PFSK-1 (cell line): ENCODE measurements at regions not wholly inside any gene's neighbourhood (a gene's known extent, or its start where the extent isn't known, plus 50 kb on each side); places are given as distances from the start of the nearest gene placed in this dataset.

Experiments used
- FOXP2 ChIP-seq: optimal IDR thresholded peaks from 2 replicates; pipeline ENCODE3; 2011; ENCODE audit warnings: borderline replicate concordance, control low read depth, inconsistent platforms; ENCODE audit not compliant: insufficient read depth; ENCODE audit errors: extremely low read length, extremely low read depth
- POLR2AphosphoS5 ChIP-seq: IDR thresholded peaks from 2 replicates; pipeline ENCODE4 v1.6.1; 2012; ENCODE audit warnings: low read depth, mild to moderate bottlenecking, control low read depth, low read length, moderate library complexity
- SIN3A ChIP-seq: IDR thresholded peaks from 2 replicates; pipeline ENCODE4 v1.6.1; 2012; ENCODE audit warnings: mild to moderate bottlenecking, low read length, moderate library complexity, borderline replicate concordance; ENCODE audit not compliant: insufficient read depth
- TAF1 ChIP-seq: IDR thresholded peaks from 2 replicates; pipeline ENCODE4 v1.6.1; 2012; ENCODE audit warnings: low read length, control low read depth, borderline replicate concordance; ENCODE audit not compliant: insufficient read depth
- TF ChIP-seq, protein P1 (sequence below), 2 experiments: IDR thresholded peaks; 2 replicates each; pipeline versions ENCODE4 v1.6.1 to v1.8.0; 2011 to 2012; ENCODE audit warnings: low read depth in 2 of 2, low read length in 2 of 2, control low read depth in 1 of 2, inconsistent platforms in 1 of 2, mild to moderate bottlenecking in 1 of 2, moderate library complexity in 1 of 2; ENCODE audit not compliant: insufficient read depth in 1 of 2

DNA sequence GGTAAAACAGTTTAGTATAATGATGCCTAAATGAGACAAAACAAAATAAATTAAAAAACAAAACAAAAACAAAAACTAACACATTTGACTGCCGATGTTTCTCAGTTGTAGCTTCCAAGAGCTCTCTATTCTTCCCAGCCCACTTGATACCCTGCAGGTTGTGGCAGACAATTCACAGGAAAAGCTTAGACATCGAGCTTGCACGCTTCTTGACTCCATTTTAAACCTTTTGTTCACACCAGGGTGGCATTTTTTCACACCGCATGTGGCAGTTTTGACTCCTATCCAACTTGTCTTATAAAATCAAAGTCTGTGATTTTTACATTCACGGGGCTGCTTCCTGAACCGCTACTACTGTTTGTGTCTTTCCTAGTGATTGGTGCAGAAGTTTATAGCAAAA, 575.9 kb downstream of the USP25 start:
- TF ChIP-seq SIN3A (no peak), FOXP2 (no peak), TAF1 (no peak), POLR2AphosphoS5 (no peak)
- TF ChIP-seq, protein P1, sequence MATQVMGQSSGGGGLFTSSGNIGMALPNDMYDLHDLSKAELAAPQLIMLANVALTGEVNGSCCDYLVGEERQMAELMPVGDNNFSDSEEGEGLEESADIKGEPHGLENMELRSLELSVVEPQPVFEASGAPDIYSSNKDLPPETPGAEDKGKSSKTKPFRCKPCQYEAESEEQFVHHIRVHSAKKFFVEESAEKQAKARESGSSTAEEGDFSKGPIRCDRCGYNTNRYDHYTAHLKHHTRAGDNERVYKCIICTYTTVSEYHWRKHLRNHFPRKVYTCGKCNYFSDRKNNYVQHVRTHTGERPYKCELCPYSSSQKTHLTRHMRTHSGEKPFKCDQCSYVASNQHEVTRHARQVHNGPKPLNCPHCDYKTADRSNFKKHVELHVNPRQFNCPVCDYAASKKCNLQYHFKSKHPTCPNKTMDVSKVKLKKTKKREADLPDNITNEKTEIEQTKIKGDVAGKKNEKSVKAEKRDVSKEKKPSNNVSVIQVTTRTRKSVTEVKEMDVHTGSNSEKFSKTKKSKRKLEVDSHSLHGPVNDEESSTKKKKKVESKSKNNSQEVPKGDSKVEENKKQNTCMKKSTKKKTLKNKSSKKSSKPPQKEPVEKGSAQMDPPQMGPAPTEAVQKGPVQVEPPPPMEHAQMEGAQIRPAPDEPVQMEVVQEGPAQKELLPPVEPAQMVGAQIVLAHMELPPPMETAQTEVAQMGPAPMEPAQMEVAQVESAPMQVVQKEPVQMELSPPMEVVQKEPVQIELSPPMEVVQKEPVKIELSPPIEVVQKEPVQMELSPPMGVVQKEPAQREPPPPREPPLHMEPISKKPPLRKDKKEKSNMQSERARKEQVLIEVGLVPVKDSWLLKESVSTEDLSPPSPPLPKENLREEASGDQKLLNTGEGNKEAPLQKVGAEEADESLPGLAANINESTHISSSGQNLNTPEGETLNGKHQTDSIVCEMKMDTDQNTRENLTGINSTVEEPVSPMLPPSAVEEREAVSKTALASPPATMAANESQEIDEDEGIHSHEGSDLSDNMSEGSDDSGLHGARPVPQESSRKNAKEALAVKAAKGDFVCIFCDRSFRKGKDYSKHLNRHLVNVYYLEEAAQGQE (IDR thresholded peaks at IDR 0.05; ENCODE audit: insufficient read depth in 1 of 2, low read depth in 2 of 2, low read length in 2 of 2), result no peak

DNA sequence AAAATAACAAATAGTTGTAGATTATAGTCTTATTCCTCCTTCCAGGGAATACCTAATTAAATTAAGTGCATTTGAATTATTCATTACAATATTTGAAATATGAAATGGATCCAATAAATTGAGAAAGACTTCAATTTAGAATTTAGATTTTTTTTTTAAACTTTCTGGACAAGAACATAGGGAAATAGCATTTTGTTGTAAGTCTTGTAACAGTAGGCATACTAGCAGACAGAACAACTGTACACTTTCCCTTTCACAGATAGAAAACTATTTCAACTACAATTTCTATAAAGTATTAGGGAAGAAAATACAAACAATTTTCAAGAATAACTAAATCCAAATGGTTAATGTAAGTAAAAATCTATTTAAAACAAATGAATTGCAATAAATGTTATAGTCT, 577.5 kb downstream of the USP25 start:
- TF ChIP-seq POLR2AphosphoS5, result no peak
- no peak for TF ChIP-seq FOXP2
- TF ChIP-seq, protein P1 (IDR thresholded peaks at IDR 0.05; ENCODE audit: insufficient read depth in 1 of 2, low read depth in 2 of 2, low read length in 2 of 2), result no peak

DNA sequence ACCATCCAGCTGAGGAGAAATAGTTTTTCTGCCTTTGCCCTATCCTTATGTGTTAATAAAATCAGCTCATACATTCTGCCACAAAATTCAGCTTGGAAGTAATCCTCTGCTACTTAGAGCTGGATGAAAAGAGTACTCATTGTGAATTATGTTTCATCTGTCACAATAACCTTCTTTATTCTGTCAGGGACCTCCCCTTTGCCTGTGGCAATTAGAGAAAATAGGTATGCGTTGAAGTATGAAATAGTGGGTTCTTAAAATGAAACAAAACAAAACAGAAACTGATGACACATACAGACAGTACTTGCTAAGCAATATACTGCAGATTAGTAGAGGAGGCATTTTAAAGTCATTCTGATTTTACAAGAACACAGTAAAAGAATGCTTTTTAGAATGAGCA, 578.5 kb downstream of the USP25 start:
- TF ChIP-seq TAF1, result no peak
- TF ChIP-seq, protein P1 (IDR thresholded peaks at IDR 0.05; ENCODE audit: insufficient read depth in 1 of 2, low read depth in 2 of 2, low read length in 2 of 2), result no peak
- no peak for TF ChIP-seq FOXP2
- no peak for TF ChIP-seq SIN3A
- TF ChIP-seq POLR2AphosphoS5, result no peak

DNA sequence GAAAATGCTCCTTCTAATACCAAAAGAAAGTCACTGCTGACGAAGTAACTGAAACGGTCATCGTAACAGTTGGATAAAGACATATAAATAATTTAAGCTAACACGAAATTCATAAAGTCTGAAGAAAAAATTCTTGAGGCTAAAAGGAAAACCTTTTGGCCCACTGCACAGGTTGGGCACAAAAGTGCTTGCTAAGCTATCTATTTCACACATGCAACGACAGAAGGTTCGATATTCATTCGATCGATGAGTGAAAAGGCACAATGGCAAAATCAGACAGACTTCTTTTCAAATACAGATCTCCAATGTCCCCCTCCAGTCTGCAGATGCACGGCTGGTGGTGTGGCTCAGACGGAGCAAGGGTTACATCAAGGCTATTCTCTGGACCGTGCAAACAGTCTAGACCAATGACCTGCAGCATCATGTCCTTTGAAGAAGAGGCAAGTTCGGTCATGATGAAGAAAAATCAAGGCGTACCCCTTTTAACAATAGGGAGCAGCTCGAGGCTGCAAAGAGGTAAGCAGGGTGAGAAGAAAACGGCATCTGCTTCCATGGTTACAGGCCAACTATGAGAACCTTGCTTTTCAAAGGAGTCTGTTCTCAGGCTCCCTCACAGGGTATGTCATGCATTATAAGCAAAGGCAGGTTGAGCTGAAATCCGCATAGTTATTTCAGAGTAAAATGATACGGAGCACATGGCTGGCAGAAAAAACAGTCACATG, 579.6 kb downstream of the USP25 start:
- TF ChIP-seq SIN3A, result no peak
- TF ChIP-seq POLR2AphosphoS5, result no peak
- no peak for TF ChIP-seq FOXP2
- no peak for TF ChIP-seq TAF1
- TF ChIP-seq, protein P1 (IDR thresholded peaks at IDR 0.05; ENCODE audit: insufficient read depth in 1 of 2, low read depth in 2 of 2, low read length in 2 of 2), result no peak
